HepG2 (cell line): ENCODE measurements at regions not wholly inside any gene's neighbourhood (a gene's known extent, or its start where the extent isn't known, plus 50 kb on each side); places are given as distances from the start of the nearest gene placed in this dataset.
A peak's percentile ranks its signal among the peaks of the same experiment; 100 is the strongest.

ENCODE experiments used
- ARNT ChIP-seq: fragments of 450-650 bp; IDR thresholded peaks from 2 replicates; pipeline ENCODE4 v1.6.1; 2017
- ARNT2 ChIP-seq: sonication (generic); formaldehyde crosslinking; IDR thresholded peaks from 2 replicates; pipeline ENCODE4 v1.8.0; 2022; ENCODE audit warnings: mild to moderate bottlenecking, low read depth, missing genetic modification reagents, moderate library complexity
- BORCS8-MEF2B ChIP-seq: sonication (generic); formaldehyde crosslinking; IDR thresholded peaks from 2 replicates; pipeline ENCODE4 v1.8.0; 2022; ENCODE audit warnings: mild to moderate bottlenecking, missing genetic modification reagents
- FOXO1 ChIP-seq: sonication (generic); formaldehyde crosslinking; IDR thresholded peaks from 2 replicates; pipeline ENCODE4 v1.4.0; 2020; ENCODE audit warnings: missing genetic modification reagents
- HMGA1 ChIP-seq: sonication (generic); formaldehyde crosslinking; conservative IDR thresholded peaks from 2 replicates; pipeline ENCODE4 v1.4.0; 2020; ENCODE audit warnings: missing genetic modification reagents
- NKX3-1 ChIP-seq: sonication (generic); formaldehyde crosslinking; IDR thresholded peaks from 2 replicates; pipeline ENCODE4 v1.5.0; 2020; ENCODE audit warnings: missing genetic modification reagents
- SCMH1 ChIP-seq: sonication (generic); formaldehyde crosslinking; IDR thresholded peaks from 2 replicates; pipeline ENCODE4 v1.9.0; 2021; ENCODE audit warnings: missing genetic modification reagents, mild to moderate bottlenecking, borderline replicate concordance
- SIX1 ChIP-seq: sonication (generic); formaldehyde crosslinking; IDR thresholded peaks from 2 replicates; pipeline ENCODE4 v1.4.0; 2020; ENCODE audit warnings: missing genetic modification reagents, borderline replicate concordance
- SNAPC2 ChIP-seq: sonication (generic); formaldehyde crosslinking; IDR thresholded peaks from 2 replicates; pipeline ENCODE4 v1.8.1; 2022; ENCODE audit warnings: mild to moderate bottlenecking, missing genetic modification reagents
- SRSF9 ChIP-seq: fragments of 200-400 bp; formaldehyde crosslinking; IDR thresholded peaks from 2 replicates; pipeline ENCODE4 v1.6.1; 2018; ENCODE audit warnings: borderline replicate concordance, mild to moderate bottlenecking, low read depth, low read length; ENCODE audit not compliant: insufficient read depth, poor library complexity, severe bottlenecking
- ZBTB25 ChIP-seq: IDR thresholded peaks from 2 replicates; pipeline ENCODE4 v1.6.1; 2018; ENCODE audit warnings: missing genetic modification reagents
- ZNF280D ChIP-seq: sonication (generic); formaldehyde crosslinking; IDR thresholded peaks from 2 replicates; pipeline ENCODE4 v1.5.1; 2020; ENCODE audit warnings: mild to moderate bottlenecking, missing genetic modification reagents
- ZNF557 ChIP-seq: sonication (generic); formaldehyde crosslinking; IDR thresholded peaks from 2 replicates; pipeline ENCODE4 v1.4.0; 2020; ENCODE audit warnings: missing genetic modification reagents
- ZNF746 ChIP-seq: sonication (generic); formaldehyde crosslinking; IDR thresholded peaks from 2 replicates; pipeline ENCODE4 v1.8.0; 2022; ENCODE audit warnings: mild to moderate bottlenecking, missing genetic modification reagents
- TF ChIP-seq, protein P1 (sequence below): sonication (generic); formaldehyde crosslinking; IDR thresholded peaks from 2 replicates; pipeline ENCODE4 v1.5.0; 2020; ENCODE audit warnings: missing genetic modification reagents
- TF ChIP-seq, protein P2 (sequence below): sonication (generic); formaldehyde crosslinking; IDR thresholded peaks from 2 replicates; pipeline ENCODE4 v1.4.0; 2020; ENCODE audit warnings: missing genetic modification reagents
- TF ChIP-seq, protein P3 (sequence below): sonication (generic); formaldehyde crosslinking; IDR thresholded peaks from 2 replicates; pipeline ENCODE4 v1.4.0; 2020; ENCODE audit warnings: missing genetic modification reagents, mild to moderate bottlenecking, borderline replicate concordance

DNA sequence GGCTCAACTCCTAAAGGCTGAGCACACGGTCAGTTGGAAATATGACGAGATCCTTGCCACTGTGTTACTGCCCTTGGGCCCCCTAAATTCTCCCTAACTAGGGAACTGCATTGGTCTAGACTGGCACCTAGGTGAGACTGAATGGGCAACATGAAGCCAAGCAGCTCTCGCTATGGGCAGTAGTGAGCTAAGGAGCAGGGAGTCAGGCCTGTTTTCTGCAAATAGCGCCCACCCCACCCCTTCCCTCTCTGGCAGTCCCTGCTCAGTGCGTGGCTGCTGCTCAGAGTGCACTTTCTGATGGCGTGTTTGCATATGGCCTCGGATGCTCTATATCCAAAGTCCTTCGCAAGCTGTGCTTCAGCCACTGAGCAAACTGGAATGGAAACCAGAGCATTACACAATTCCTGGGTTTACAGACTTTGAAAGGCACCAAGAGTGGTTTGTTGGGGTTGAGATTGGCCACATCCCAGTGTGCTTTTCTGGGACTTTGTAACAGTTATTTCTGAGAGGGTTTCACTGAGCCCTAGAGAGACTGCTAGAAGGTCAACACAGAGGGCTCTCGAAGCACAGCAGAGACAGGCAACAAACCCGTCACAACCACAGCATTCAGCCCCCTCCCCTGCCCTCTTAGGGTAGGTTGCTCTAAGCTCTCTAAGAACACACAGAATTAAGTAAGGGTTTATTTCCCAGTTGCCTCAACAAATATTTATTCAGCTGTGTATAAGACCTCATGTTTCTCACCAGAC, 419.9 kb downstream of the STK39 start (continued):
- TF ChIP-seq, protein P1, sequence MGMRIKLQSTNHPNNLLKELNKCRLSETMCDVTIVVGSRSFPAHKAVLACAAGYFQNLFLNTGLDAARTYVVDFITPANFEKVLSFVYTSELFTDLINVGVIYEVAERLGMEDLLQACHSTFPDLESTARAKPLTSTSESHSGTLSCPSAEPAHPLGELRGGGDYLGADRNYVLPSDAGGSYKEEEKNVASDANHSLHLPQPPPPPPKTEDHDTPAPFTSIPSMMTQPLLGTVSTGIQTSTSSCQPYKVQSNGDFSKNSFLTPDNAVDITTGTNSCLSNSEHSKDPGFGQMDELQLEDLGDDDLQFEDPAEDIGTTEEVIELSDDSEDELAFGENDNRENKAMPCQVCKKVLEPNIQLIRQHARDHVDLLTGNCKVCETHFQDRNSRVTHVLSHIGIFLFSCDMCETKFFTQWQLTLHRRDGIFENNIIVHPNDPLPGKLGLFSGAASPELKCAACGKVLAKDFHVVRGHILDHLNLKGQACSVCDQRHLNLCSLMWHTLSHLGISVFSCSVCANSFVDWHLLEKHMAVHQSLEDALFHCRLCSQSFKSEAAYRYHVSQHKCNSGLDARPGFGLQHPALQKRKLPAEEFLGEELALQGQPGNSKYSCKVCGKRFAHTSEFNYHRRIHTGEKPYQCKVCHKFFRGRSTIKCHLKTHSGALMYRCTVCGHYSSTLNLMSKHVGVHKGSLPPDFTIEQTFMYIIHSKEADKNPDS (CRISPR knock-in tag) = peak; percentile 89
- TF ChIP-seq FOXO1 = peak; percentile 95
- TF ChIP-seq SCMH1 (CRISPR knock-in tag) = no peak
- TF ChIP-seq ARNT = no peak
- TF ChIP-seq ZNF746 (CRISPR knock-in tag) = 0 out of 2 replicates have a peak, but pooled peaks have one; percentile 79
- peak; percentile 97 for TF ChIP-seq ZNF280D (CRISPR knock-in tag)
- peak; percentile 89 for TF ChIP-seq SIX1 (CRISPR knock-in tag)
- peak; percentile 18; the same call in 1 of the 2 replicates for TF ChIP-seq ZBTB25 (CRISPR knock-in tag)
- TF ChIP-seq ARNT2 = peak; percentile 94
- TF ChIP-seq BORCS8-MEF2B (CRISPR knock-in tag) = peak; percentile 85; the same call in 1 of the 2 replicates
- TF ChIP-seq HMGA1 (CRISPR knock-in tag) = no peak
- TF ChIP-seq SRSF9 = no peak
- peak; percentile 86; the same call in 1 of the 2 replicates for TF ChIP-seq NKX3-1 (CRISPR knock-in tag)
- TF ChIP-seq, protein P2, sequence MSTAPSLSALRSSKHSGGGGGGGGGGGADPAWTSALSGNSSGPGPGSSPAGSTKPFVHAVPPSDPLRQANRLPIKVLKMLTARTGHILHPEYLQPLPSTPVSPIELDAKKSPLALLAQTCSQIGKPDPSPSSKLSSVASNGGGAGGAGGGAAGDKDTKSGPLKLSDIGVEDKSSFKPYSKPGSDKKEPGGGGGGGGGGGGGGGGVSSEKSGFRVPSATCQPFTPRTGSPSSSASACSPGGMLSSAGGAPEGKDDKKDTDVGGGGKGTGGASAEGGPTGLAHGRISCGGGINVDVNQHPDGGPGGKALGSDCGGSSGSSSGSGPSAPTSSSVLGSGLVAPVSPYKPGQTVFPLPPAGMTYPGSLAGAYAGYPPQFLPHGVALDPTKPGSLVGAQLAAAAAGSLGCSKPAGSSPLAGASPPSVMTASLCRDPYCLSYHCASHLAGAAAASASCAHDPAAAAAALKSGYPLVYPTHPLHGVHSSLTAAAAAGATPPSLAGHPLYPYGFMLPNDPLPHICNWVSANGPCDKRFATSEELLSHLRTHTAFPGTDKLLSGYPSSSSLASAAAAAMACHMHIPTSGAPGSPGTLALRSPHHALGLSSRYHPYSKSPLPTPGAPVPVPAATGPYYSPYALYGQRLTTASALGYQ (CRISPR knock-in tag) = peak; percentile 96
- no peak for TF ChIP-seq ZNF557
- 0 out of 2 replicates have a peak, but pooled peaks have one; percentile 93 for TF ChIP-seq SNAPC2 (CRISPR knock-in tag)
- TF ChIP-seq, protein P3, sequence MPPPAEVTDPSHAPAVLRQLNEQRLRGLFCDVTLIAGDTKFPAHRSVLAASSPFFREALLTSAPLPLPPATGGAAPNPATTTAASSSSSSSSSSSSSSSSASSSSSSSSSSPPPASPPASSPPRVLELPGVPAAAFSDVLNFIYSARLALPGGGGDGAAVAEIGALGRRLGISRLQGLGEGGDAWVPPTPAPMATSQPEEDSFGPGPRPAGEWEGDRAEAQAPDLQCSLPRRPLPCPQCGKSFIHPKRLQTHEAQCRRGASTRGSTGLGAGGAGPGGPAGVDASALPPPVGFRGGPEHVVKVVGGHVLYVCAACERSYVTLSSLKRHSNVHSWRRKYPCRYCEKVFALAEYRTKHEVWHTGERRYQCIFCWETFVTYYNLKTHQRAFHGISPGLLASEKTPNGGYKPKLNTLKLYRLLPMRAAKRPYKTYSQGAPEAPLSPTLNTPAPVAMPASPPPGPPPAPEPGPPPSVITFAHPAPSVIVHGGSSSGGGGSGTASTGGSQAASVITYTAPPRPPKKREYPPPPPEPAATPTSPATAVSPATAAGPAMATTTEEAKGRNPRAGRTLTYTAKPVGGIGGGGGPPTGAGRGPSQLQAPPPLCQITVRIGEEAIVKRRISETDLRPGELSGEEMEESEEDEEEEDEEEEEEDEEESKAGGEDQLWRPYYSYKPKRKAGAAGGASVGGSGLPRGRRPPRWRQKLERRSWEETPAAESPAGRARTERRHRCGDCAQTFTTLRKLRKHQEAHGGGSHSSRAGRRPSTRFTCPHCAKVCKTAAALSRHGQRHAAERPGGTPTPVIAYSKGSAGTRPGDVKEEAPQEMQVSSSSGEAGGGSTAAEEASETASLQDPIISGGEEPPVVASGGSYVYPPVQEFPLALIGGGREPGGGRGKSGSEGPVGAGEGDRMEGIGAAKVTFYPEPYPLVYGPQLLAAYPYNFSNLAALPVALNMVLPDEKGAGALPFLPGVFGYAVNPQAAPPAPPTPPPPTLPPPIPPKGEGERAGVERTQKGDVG (CRISPR knock-in tag) = peak; percentile 98; the same call in 1 of the 2 replicates
